ENCODE measurements at regions not wholly inside any gene's neighbourhood (a gene's known extent, or its start where the extent isn't known, plus 50 kb on each side); places are given as distances from the start of the nearest gene placed in this dataset.

DNA sequence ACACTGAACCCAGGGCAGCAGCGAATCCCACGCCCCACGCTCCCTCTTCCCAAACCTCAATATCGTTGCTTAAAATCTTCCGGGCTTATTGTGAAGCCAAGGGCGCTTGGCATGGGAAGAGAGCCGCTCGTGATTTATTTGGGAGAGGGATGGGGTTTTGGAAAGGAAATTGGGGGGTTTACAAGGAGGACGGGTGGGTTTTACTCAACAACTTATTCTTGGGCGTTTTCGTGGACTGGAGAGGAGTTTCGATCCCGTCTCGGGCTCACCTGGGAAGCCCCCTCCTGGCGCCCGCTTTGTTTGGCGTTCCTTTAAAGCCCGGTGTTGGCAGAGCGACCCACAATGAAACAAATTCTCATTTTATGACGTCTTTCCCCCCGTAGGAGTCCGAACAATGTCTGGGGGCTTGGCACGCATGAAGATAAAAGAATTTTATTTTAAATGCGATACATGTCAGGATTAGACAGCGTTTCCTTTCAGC is 135.3 kb downstream of the INSIG2 start:
- TF ChIP-seq, protein P1, sequence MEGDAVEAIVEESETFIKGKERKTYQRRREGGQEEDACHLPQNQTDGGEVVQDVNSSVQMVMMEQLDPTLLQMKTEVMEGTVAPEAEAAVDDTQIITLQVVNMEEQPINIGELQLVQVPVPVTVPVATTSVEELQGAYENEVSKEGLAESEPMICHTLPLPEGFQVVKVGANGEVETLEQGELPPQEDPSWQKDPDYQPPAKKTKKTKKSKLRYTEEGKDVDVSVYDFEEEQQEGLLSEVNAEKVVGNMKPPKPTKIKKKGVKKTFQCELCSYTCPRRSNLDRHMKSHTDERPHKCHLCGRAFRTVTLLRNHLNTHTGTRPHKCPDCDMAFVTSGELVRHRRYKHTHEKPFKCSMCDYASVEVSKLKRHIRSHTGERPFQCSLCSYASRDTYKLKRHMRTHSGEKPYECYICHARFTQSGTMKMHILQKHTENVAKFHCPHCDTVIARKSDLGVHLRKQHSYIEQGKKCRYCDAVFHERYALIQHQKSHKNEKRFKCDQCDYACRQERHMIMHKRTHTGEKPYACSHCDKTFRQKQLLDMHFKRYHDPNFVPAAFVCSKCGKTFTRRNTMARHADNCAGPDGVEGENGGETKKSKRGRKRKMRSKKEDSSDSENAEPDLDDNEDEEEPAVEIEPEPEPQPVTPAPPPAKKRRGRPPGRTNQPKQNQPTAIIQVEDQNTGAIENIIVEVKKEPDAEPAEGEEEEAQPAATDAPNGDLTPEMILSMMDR (IDR thresholded peaks at IDR 0.05) = no peak
- TF ChIP-seq POLR2A (IDR thresholded peaks at IDR 0.05) = no peak

Data from adrenal gland (tissue), 5 donors.